ENCODE measurements at regions not wholly inside any gene's neighbourhood (a gene's known extent, or its start where the extent isn't known, plus 50 kb on each side); places are given as distances from the start of the nearest gene placed in this dataset.

GRCh38 chr12:11978726-11979384, 91.9 kb upstream of the BCL2L14 start:
- ChIA-PET POLR2A (no interaction called here), CTCF (interaction anchor here (0.7 to 1.6 kb wide), 4 partner anchors 10 to 399 kb away, joined by 3 to 7 read pairs (median 4); no protein-coding TSS in a partner anchor)
- BruUV-seq (replicated peaks): no TSS peak
- no peak for TF ChIP-seq CTCF (IDR thresholded peaks at IDR 0.05; ENCODE audit: unreplicated experiment)
- intact Hi-C loops (cut with micrococcal nuclease): no loop called here
- Mint-ChIP-seq H3K4me3 (ENCODE audit: unreplicated experiment) (no peak overlapping the region), H3K36me3 (ENCODE audit: insufficient read depth, unreplicated experiment) (no peaks in the 10 kb centered on the region), H3K27me3 (ENCODE audit: insufficient read depth, unreplicated experiment) (peaks cover 5% of the 10 kb centered on the region), H3K4me1 (ENCODE audit: insufficient read depth, unreplicated experiment) (peaks cover 5% of the 10 kb centered on the region), H3K9me3 (ENCODE audit: unreplicated experiment) (no peaks in the 10 kb centered on the region), H3K27ac (ENCODE audit: low read depth, unreplicated experiment) (no peak overlapping the region)
- DNase-seq (ENCODE audit: unreplicated experiment): peak; percentile 52

- BruUV-seq (replicated peaks): no TSS peak
- DNase-seq (ENCODE audit: unreplicated experiment): no peak
- Mint-ChIP-seq H3K27me3 (ENCODE audit: insufficient read depth, unreplicated experiment) (no peaks in the 10 kb centered on the region), H3K9me3 (ENCODE audit: unreplicated experiment) (no peaks in the 10 kb centered on the region), H3K4me1 (ENCODE audit: insufficient read depth, unreplicated experiment) (peaks cover 5% of the 10 kb centered on the region), H3K27ac (ENCODE audit: low read depth, unreplicated experiment) (no peak overlapping the region), H3K36me3 (ENCODE audit: insufficient read depth, unreplicated experiment) (no peaks in the 10 kb centered on the region), H3K4me3 (ENCODE audit: unreplicated experiment) (no peak overlapping the region)
- intact Hi-C loops (cut with micrococcal nuclease): no loop called here
- TF ChIP-seq CTCF (IDR thresholded peaks at IDR 0.05; ENCODE audit: unreplicated experiment): no peak
- ChIA-PET POLR2A (no interaction called here), CTCF (no interaction called here)
Observed at GRCh38 chr12:11980115-11980514, 90.6 kb upstream of the BCL2L14 start.

- no peak overlapping the region for H3K4me3 Mint-ChIP-seq (ENCODE audit: unreplicated experiment)
- no TSS peak for BruUV-seq (replicated peaks)
- TF ChIP-seq CTCF (IDR thresholded peaks at IDR 0.05; ENCODE audit: unreplicated experiment): no peak
- DNase-seq (ENCODE audit: unreplicated experiment): no peak
- ChIA-PET POLR2A (no interaction called here), CTCF (no interaction called here)
- intact Hi-C loops (cut with micrococcal nuclease): no loop called here
- H3K36me3 Mint-ChIP-seq (ENCODE audit: insufficient read depth, unreplicated experiment): no peaks in the 10 kb centered on the region
- H3K27me3 Mint-ChIP-seq (ENCODE audit: insufficient read depth, unreplicated experiment): no peaks in the 10 kb centered on the region
- peaks cover 5% of the 10 kb centered on the region for H3K4me1 Mint-ChIP-seq (ENCODE audit: insufficient read depth, unreplicated experiment)
- no peak overlapping the region for H3K27ac Mint-ChIP-seq (ENCODE audit: low read depth, unreplicated experiment)
- no peaks in the 10 kb centered on the region for H3K9me3 Mint-ChIP-seq (ENCODE audit: unreplicated experiment)
Observed at GRCh38 chr12:11981121-11981733, 89.5 kb upstream of the BCL2L14 start.

- intact Hi-C loops (cut with micrococcal nuclease): no loop called here
- no peak for DNase-seq (ENCODE audit: unreplicated experiment)
- no peak for TF ChIP-seq CTCF (IDR thresholded peaks at IDR 0.05; ENCODE audit: unreplicated experiment)
- H3K4me1 Mint-ChIP-seq (ENCODE audit: insufficient read depth, unreplicated experiment): no peaks in the 10 kb centered on the region
- H3K36me3 Mint-ChIP-seq (ENCODE audit: insufficient read depth, unreplicated experiment): no peaks in the 10 kb centered on the region
- H3K27me3 Mint-ChIP-seq (ENCODE audit: insufficient read depth, unreplicated experiment): no peaks in the 10 kb centered on the region
- H3K9me3 Mint-ChIP-seq (ENCODE audit: unreplicated experiment): no peaks in the 10 kb centered on the region
- ChIA-PET POLR2A (interaction anchor here (0.6 kb wide), 1 partner anchor 445 kb away, joined by 3 read pairs; no protein-coding TSS in a partner anchor), CTCF (no interaction called here)
- BruUV-seq (replicated peaks): no TSS peak
- no peak overlapping the region for H3K27ac Mint-ChIP-seq (ENCODE audit: low read depth, unreplicated experiment)
- H3K4me3 Mint-ChIP-seq (ENCODE audit: unreplicated experiment): no peak overlapping the region
Observed at GRCh38 chr12:11984417-11984816, 86.3 kb upstream of the BCL2L14 start.
